Nephron progenitor cell (in vitro differentiated cells): ENCODE measurements at regions not wholly inside any gene's neighbourhood (a gene's known extent, or its start where the extent isn't known, plus 50 kb on each side); places are given as distances from the start of the nearest gene placed in this dataset.

ENCODE experiments used
- DNase-seq: peaks from one replicate; pipeline ENCODE4 v3.0.0; 2021
- H3K27ac Mint-ChIP-seq: 2 replicates; pipeline ENCODE4 v1.8.0; 2021; ENCODE audit warnings: mild to moderate bottlenecking, moderate library complexity, mixed read lengths
- H3K27me3 Mint-ChIP-seq: 2 replicates; pipeline ENCODE4 v1.8.0; 2021; ENCODE audit warnings: mild to moderate bottlenecking, low read depth, mixed read lengths; ENCODE audit not compliant: poor library complexity
- H3K36me3 Mint-ChIP-seq: 2 replicates; pipeline ENCODE4 v1.8.0; 2021; ENCODE audit warnings: low read depth, mixed read lengths
- H3K4me1 Mint-ChIP-seq: 2 replicates; pipeline ENCODE4 v1.8.0; 2021; ENCODE audit warnings: mixed read lengths
- H3K4me3 Mint-ChIP-seq: 2 replicates; pipeline ENCODE4 v1.8.0; 2021; ENCODE audit warnings: mild to moderate bottlenecking, moderate library complexity, mixed read lengths
- H3K9me3 Mint-ChIP-seq: 2 replicates; pipeline ENCODE4 v1.8.0; 2021; ENCODE audit warnings: mild to moderate bottlenecking, moderate library complexity, mixed read lengths
- CTCF ChIP-seq: fragments of 200-600 bp; sonication (generic); IDR thresholded peaks from 2 replicates; pipeline ENCODE4 v1.5.0; 2021; ENCODE audit warnings: antibody characterized with exemption

- H3K4me3 Mint-ChIP-seq = no peak overlapping the region
- peak overlapping the region; percentile 7 for H3K27ac Mint-ChIP-seq
- DNase-seq = no peak
- no peaks in the 10 kb centered on the region for H3K36me3 Mint-ChIP-seq
- no peaks in the 10 kb centered on the region for H3K9me3 Mint-ChIP-seq
- TF ChIP-seq CTCF = no peak
- no peaks in the 10 kb centered on the region for H3K27me3 Mint-ChIP-seq
- peaks cover 25% of the 10 kb centered on the region for H3K4me1 Mint-ChIP-seq
Measured at GRCh38 chr4:157997296-157997695, 175.5 kb downstream of the GASK1B start.

GRCh38 chr4:157996061-157997028 is 176.5 kb downstream of the GASK1B start:
- no peak for DNase-seq
- Mint-ChIP-seq H3K4me1 (peaks cover 25% of the 10 kb centered on the region), H3K27ac (peak overlapping the region; percentile 93), H3K9me3 (no peaks in the 10 kb centered on the region), H3K36me3 (no peaks in the 10 kb centered on the region), H3K27me3 (no peaks in the 10 kb centered on the region), H3K4me3 (no peak overlapping the region)
- TF ChIP-seq CTCF = no peak

GRCh38 chr4:157994863-157995262 is 178.0 kb downstream of the GASK1B start:
- Mint-ChIP-seq H3K27ac (peak overlapping the region; percentile 26), H3K9me3 (no peaks in the 10 kb centered on the region), H3K27me3 (no peaks in the 10 kb centered on the region), H3K4me3 (no peak overlapping the region), H3K4me1 (peaks cover 25% of the 10 kb centered on the region), H3K36me3 (no peaks in the 10 kb centered on the region)
- no peak for DNase-seq
- no peak for TF ChIP-seq CTCF

GRCh38 chr4:157992948-157993839 is 179.6 kb downstream of the GASK1B start:
- no peaks in the 10 kb centered on the region for H3K9me3 Mint-ChIP-seq
- H3K27ac Mint-ChIP-seq = no peak overlapping the region

More at GRCh38 chr4:157992948-157993839, 179.6 kb downstream of the GASK1B start:
- no peaks in the 10 kb centered on the region for H3K36me3 Mint-ChIP-seq
- H3K4me3 Mint-ChIP-seq = no peak overlapping the region
- no peaks in the 10 kb centered on the region for H3K27me3 Mint-ChIP-seq
- TF ChIP-seq CTCF = no peak
- peaks cover 25% of the 10 kb centered on the region for H3K4me1 Mint-ChIP-seq
- DNase-seq = no peak
